ENCODE measurements at regions not wholly inside any gene's neighbourhood (a gene's known extent, or its start where the extent isn't known, plus 50 kb on each side); places are given as distances from the start of the nearest gene placed in this dataset.

- TF ChIP-seq EZH2 (IDR thresholded peaks at IDR 0.05; ENCODE audit: borderline replicate concordance) (no peak), EZH2phosphoT487 (IDR thresholded peaks at IDR 0.05; ENCODE audit: low read depth, severe bottlenecking, unreplicated experiment) (no peak), CTCF (IDR thresholded peaks at IDR 0.05; ENCODE audit: poor library complexity) (no peak)
These were observed 658.2 kb upstream of the MKI67 start for GRCh38 chr10:128784444-128784843.
